GM10248 (cell line): ENCODE measurements at regions not wholly inside any gene's neighbourhood (a gene's known extent, or its start where the extent isn't known, plus 50 kb on each side); places are given as distances from the start of the nearest gene placed in this dataset.

ENCODE experiments used
- CTCF ChIA-PET: fragments of 300-600 bp; sonication (Branson Sonifier 250); formaldehyde crosslinking; extraction: SDS; loops from one replicate; lab custom pipeline; 2021; ENCODE audit warnings: antibody characterized with exemption; lab: Yijun Ruan, JAX
- POLR2A ChIA-PET: fragments of 350-650 bp; sonication (Branson Sonifier 250); formaldehyde crosslinking; extraction: SDS; loops from one replicate; lab custom pipeline; 2020; ENCODE audit warnings: antibody characterized with exemption; lab: Yijun Ruan, JAX
- DNase-seq: peaks from one replicate; pipeline ENCODE4 v3.0.0; 2012; ENCODE audit errors: extremely low spot score
- CTCF ChIP-seq: IDR thresholded peaks from 2 replicates; pipeline ENCODE4 v1.5.1; 2012; ENCODE audit warnings: mild to moderate bottlenecking, low read depth; ENCODE audit errors: extremely low read depth, missing control alignments, control extremely low read depth

DNA sequence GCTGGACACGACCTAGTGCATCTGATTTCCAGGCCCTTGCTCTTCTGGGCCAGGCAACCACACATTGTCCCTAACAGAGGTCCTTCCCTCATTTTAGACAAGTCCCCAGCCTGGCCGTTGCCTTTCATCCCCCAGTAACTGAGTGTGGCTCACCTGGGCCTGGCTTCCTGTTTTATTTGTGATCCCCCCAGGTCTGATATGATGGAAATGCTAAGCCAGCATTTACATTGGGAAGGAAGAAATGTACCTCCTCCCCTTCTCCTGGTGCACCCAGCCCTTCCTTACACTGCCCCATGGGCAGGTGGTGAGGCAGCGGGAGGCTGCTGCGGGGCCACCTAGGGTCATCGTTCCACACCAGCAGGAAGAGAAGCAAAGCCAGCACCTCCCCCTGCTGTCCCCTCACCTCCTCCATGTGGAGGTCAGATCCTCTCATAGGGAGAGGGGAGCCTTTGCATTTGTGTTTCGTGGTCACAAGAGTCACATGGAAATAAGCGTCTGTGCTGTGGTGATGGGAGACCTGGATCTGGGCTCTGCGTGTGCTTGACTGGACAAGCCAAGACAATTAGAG, 108.8 kb downstream of the GLRX3 start:
- no peak for DNase-seq
- POLR2A ChIA-PET: no interaction called here
- TF ChIP-seq CTCF: no peak
- CTCF ChIA-PET: no interaction called here

DNA sequence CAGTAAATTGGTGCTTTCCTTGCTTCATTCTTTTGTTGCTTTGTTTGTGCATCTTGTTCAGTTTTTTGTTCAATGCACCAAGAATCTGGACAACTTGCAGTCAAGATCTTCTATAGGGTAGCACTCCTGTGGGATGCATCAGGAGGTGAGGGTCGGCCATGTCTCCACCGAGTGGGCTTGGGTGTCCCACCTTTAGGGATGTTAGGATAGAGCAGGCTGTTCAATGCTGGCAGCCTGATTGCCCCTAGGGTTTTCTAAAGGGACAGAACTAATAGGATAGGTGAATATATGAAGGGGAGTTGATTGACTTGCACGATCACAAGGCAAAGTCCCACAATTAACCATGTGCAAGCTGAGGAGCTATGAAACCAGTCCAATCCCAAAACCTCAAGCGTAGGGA, 109.9 kb downstream of the GLRX3 start:
- no peak for DNase-seq
- ChIA-PET CTCF (no interaction called here), POLR2A (no interaction called here)
- no peak for TF ChIP-seq CTCF

GRCh38 chr10:130250127-130250526, 113.9 kb downstream of the GLRX3 start:
- ChIA-PET CTCF (no interaction called here), POLR2A (no interaction called here)
- DNase-seq: no peak
- no peak for TF ChIP-seq CTCF

DNA sequence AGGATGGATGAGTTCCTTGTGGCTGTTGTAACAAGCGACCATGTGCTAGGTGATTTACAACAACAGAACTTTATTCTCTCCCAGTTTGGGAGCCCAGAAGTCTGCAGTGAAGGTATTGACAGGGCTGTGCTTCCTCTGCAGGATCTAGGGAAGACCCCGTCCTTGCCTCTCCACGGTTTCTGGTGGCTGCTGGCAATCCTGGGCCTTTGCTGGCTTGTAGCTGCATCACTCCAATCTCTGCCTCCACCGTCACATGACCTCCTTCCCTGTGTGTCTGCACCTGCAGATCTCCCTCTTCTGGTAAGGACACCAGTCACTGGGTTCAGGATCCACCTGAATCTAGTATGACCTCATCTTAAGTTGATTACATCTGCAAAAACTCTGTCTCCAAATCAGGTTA, 115.6 kb downstream of the GLRX3 start:
- ChIA-PET POLR2A (no interaction called here), CTCF (no interaction called here)
- TF ChIP-seq CTCF: no peak
- no peak for DNase-seq

GRCh38 chr10:130254243-130254642, 118.1 kb downstream of the GLRX3 start:
- DNase-seq: no peak
- ChIA-PET CTCF (interaction anchor here (0.7 to 1.8 kb wide), 4 partner anchors 12 to 1768 kb away, joined by 3 to 8 read pairs (median 3); no protein-coding TSS in a partner anchor), POLR2A (no interaction called here)
- TF ChIP-seq CTCF: no peak

DNA sequence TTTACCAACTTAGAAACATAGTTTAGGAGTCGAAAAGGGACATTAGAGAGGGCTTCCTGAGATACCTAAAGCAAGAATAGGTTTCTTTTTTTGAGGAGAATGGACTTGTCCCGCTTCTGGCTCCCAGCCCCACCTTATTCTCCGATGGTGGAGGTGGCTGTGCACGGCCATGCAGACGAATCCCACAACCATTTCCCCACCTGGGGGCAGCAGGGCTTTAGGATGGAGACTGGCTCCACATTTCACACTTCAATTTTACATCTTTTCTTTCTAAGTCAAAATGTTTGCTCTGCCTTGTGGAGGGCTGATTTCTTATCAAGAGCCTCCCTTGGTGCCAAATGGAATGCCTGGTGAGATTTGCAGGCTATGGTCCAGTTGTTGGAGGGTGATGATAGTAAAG, 118.5 kb downstream of the GLRX3 start:
- no peak for DNase-seq
- TF ChIP-seq CTCF: peak; percentile 46
- ChIA-PET POLR2A (no interaction called here), CTCF (interaction anchor here (1.3 kb wide), 1 partner anchor 1768 kb away, joined by 3 read pairs; no protein-coding TSS in a partner anchor)
